NCI-H2107 treated with DMSO at 0.1 percent for 48 hours (cell line): ENCODE measurements at regions not wholly inside any gene's neighbourhood (a gene's known extent, or its start where the extent isn't known, plus 50 kb on each side); places are given as distances from the start of the nearest gene placed in this dataset.
"Not testable (repeated sequence)": the region's sequence is repeated elsewhere in the genome, so short reads cannot be mapped to it uniquely, and the experiment has no call there.

Experiments used
- DNase-seq: peaks from one replicate; lab custom pipeline; 2025; ENCODE audit not compliant: unreplicated experiment; lab: John Stamatoyannopoulos, UW

DNA sequence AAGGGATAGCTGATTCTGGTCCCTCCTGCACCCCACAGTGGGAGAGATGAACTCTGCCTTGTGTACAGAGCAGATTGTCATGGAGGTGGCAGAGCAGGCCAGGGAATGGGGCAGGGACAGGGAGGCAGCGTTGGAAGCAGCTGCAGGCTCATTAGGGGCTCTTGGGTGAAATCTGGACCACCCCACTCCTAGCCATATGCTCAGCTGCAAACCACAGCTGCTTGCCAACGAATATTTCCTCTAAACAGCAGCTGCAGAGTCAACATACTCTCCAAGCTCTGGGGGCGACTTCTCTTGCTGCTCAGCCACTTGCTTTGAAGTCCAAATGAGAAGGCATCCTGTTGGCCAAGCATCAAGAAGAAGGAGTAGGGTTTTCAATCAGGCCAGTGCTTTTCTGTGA is 302.3 kb upstream of the AUTS2 start:
- DNase-seq, result no peak

DNA sequence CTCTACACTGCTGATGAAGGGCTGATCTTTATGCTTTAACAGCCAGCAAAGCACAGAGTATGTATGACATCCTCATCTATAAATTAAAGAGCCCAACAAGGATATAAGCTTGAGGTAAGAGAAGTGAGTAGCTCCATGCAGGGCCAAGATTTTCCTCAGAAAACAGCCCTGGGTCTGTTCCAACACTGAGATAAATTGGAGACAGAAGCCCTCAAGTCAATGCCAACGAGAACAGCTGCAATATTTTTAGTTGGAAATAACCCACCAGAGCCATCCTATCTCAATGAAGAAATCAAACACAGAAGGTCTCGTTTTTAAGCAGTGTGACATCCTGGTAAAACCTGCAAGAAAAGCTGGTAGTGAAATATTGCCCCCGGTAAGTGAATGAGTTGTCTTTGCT is 297.0 kb upstream of the AUTS2 start:
- no peak for DNase-seq

DNA sequence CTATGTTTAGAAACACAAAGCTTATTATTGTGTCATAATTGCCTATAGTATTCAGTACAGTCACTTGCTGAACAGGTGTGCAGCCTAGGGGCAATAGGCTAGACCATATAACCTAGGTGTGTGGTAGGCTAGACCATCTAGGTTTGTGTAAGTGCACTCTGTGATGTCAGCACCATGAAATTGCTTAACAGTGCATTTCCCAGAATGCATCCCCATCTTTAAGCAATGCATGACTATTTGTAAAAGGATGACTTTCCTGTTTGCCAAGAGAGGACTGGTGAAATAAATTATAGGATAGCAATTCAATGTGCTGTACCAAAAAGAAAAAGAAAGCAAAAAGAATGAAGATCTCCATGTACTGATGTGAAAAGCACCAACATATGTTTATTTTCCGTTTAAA is 288.7 kb upstream of the AUTS2 start:
- DNase-seq, result no peak

DNA sequence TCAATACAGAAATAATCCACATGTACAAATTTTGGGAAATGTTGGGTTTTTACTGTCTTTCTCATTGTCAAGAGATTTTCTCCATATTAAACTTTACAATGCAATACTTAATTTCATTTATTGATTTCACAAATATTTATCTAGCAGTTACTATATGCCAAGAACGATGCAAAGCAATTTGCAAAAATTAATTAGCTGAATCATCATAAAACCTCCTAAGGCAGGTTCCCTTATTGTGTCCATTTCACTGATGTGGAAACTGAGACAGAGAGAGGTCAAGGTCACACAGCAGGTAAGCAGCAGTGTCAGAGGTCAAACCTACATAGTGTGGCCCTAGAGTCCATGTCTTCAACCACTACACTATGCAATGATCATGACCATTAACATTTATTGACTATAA is 286.8 kb upstream of the AUTS2 start:
- no peak for DNase-seq

DNA sequence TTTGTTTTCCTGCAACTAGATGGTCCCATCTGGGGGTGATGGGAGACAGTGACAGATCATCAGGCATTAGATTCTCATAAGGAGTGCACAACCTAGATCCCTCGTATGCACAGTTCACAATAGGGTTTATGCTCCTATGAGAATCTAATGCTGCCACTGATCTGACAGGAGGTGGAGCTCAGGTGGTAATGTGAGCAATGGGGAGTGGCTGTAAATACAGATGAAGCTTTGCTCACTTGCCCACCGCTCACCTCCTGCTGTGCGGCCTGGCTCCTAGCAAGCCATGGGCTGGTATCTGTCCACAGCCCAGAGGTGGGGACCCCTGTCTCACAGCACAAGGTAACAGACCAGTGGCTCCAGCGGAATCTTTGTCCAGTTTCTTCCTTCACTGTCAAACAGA is 284.4 kb upstream of the AUTS2 start:
- DNase-seq, result not testable (repeated sequence)

DNA sequence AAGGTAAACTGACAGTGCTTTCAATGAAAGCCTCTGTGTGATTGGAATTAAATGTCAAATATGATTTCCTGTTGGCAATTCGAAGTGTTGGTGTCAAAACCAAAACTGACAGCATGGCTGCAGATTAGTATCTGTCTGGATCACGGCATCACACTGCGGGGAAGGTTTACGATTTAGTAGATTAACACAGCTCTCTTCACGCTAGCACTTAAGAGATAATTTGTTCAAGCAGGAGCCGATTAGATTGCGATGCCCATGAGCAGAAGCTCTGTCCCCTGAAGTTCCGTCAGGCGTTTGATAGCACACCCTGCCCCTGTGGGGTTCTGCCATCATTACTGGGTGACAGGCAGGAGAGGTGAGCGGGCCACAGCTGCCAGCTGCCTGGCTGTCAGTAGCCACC is 279.5 kb upstream of the AUTS2 start:
- no peak for DNase-seq

DNA sequence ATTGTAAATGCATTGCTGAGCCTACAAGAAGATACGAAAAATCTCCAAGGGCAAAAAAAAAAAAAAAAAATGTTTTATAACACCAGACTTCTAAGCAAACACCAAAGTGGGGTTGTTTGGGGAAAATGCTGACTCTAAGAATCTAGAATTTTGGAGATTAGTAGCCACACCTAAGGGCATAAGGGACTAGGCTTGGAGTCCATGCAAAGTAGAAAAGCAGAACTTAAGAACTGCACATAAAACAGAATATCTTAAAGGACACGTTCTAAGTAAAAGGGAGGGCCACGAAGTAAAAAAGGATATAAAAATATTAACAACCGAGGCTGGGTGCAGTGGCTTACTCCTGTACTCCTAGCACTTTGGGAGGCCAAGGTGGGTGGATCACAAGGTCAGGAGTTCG is 269.8 kb upstream of the AUTS2 start:
- no peak for DNase-seq

DNA sequence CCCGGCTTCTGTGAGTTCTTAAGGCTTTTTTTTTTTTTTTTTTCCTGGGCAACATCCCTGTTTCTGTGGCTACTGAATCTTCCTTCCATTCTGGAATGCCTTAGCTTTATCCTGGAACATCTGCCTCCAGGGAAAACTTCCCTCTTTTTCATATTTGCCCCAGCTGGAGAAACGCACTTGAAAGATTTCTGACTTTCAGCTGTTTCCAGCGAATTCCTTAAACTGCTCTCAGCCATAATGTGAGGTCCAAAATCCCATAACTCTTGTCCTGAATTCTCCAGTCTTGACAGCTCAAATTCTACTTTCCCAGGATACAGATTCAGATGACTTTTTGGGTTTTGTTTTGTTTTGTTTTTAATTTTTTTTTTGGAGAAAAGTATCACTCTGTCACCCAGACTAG is 263.6 kb upstream of the AUTS2 start:
- DNase-seq, result no peak

DNA sequence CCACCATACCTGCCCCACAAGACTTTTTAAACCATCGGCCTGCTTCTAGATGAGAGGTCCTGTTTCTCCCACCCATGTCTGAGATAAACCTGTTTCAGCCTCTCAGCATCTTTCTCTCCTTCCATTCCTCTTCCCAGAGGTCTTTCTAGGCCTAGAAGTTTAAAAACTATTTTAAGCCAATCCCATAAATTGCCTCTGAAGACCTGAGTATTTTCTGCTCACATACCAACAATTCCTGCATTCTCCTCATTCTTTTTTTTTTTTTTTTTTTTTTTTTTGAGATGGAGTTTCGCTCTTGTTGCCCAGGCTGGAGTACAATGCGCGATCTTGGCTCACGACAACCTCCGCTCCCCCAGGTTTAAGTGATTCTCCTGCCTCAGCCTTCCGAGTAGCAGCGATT is 262.9 kb upstream of the AUTS2 start:
- no peak for DNase-seq

DNA sequence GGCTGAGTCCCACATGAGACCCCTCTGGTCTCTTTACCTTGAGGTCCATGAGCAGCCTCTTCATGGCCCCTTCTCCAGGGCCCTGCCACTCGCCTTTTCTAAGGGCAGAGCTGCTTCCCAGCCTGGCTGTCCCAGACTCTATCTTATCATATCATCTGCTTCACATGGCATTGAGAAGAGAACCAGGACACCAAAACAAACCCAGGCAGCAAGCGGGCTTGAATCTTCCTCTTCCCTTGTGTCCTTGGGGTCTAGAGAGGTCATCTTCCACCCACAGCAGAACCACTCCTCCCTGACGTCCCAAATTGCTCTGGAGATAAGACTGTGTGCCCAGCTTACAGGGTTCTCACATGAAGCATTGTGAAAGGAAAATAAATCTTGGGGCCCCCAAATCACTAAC is 261.3 kb upstream of the AUTS2 start:
- no peak for DNase-seq

DNA sequence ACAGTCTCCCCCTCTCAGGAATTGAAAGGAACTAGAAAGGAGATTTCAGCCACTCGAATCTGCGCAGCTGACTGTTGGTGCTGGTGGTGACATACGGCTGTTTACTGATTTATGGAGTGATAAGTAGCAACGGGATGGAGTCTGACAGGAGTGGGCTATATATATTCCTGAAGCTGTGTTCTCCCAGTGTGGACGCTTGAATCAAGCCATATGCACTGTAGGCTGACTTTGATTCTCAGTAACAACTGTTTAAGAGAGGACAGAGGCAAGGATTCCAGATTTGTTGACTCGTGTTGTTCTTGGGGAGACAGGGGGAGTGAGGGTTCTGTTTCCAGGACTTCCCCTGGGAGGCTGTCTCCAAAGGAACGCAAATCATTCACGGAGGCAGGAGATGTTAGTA is 260.1 kb upstream of the AUTS2 start:
- DNase-seq, result no peak

DNA sequence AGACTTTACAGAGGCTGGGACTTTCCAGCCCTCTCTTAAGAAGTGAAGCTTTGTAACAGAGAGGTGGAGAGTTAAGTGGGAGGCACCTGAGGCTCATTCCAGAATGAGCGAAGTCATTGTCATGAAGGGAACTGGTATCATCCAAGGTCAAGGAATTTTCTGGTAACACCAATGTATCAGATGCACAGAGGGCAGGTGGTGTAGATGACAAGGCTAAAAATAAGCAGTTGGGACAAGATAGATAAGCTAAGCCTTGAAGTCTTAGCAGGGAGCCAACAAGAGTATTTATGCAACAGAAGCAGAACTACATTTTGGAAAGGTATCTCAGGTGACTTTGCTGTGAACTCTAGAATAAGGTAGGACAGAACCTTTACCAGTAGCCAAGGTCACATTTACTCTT is 257.0 kb upstream of the AUTS2 start:
- no peak for DNase-seq

DNA sequence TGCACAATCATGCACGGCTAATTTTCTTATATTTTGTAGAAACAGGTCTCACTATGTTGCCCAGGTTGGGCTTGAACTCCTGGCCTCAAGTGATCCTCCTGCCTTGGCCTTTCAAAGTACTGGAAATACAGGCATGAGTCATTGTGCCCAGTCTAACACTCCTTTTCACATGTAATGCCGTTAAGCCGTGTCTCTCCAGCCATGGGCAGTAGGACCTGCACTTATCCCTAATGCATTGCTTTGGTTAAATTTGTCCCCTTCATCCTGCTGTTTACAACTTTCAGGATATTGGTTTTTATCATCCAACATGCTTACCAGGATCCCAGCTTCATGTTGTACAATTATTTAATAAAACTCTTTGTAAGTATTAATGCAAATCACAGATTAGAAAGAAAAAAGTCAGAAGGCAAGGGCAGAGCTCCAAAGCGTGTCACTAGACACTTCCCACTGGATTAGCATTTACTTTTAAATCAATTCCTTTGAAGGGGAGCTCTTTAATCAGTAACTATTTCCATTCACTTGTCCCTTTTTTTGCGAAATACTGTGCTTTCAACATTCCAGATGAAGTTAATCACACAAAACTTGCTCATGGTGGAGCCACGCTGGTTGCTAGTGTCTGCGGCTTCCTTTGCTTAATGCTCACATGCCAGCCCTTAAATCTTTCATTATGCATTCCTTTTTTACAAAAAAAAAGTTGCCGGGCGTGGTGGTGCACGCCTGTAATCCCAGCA is 256.0 kb upstream of the AUTS2 start:
- DNase-seq, result no peak

DNA sequence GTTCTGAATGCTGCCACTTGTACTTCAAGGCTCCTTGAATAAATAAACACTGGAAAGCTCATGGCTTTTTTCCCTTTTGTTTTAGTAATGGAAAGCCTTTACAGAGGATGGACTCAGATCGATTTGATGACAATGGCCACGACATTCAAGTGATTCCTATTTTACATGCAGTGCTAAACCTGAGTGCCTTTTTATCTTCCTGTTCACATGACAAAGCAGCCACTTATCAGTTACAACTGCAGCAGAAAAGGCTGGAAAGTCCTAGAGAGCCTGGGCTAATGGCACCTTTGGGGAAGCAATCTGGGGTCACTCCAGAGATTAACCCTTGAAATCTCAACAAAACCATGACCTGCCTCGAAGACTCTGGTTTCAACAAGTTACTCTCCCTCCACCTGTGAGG is 249.0 kb upstream of the AUTS2 start:
- DNase-seq, result peak; percentile 98

DNA sequence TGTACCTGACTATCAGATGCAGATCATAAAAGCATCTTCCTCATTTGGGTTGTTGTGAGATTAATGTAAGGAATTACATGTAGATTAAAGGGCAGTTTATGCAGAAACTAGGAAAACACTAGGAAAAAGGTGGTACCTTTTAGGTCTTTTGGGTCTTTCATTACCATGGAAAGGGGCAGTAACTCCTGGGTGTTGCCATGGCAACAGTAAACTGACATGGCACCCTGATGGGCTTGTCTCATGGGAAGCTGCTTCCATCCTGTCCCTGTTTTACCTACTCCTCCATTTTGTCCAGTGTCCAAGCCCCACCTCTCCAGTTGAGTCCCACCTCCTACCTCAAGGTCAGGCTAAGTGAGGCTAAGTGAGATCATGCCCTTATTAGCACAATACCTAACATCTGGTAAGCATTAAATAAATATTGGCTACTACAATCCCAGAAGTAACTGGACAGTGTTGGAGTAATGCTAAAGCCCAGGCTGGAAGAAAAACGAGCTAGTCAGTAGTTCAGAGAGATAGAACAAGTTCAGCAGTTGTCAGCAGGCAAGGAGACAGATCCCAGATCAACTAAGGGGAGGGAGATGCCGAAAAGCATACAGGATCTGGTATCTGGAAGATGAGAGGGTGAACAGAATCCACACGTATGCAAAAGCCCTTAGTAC is 240.0 kb upstream of the AUTS2 start:
- DNase-seq, result no peak

DNA sequence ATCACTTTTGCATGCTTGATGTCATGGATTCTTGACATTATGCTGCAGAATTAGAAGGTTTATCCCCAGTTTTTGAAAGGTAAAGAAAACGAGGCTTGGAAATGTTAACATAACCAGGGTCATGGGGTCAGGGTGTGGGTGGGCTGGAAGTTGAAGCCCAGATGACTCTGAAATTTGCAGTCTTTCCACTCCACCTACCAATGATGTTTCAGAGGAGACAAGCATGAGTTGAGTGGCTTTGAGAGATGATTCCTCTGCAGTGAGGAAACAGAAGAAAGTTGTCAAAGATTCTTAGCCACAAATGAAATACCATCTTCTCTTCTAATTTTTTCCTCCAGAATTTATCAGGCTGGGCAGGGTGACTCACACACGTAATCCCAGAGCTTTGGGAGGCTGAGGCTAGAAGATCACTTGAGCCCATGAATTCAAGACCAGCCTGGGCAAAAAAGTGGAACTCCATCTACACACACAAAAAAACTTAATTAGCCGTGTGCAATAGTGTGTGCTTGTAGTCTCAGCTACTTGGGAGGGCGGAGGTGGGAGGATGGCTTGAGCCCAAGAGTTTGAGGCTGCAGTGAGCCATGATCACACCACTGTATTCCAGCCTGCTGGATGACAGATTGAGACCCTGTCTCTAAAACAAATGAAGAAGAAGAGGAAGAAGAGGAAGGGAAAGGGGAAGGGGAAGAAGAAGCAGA is 239.1 kb upstream of the AUTS2 start:
- no peak for DNase-seq

DNA sequence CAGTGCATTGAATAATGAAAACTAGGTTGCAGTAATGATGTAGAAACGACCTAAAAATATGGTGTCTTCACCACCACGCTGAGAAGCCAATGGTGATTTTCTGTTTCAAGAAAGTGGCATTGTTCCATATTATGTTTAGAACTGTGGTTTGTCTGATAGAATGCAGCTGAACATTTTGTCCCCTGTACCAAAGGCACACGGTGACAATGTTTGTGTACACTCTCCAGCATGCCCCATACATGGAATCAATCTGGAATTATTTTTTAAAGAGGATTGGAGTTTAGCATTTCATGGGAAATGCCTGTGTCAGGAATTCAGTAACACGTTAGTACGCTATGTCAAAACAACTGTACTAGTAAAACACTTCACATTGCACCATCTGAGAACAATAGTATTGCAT is 237.4 kb upstream of the AUTS2 start:
- DNase-seq, result no peak

DNA sequence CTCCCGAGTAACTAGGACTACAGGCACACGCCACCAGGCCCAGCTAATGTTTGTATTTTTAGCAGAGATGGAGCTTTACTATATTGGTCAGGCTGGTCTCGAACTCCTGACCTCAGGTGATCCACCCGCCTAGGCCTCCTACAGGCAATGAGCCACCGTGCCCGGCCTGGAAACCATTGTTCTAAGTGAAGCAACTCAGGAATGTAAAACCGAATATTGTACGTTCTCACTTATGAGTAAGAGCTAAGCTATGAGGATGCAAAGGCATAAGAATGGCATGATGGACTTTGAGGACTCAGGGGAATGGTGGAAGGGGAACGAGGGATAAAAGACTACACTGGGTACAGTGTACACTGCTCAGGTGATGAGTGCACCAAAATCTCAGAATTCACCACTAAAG is 235.1 kb upstream of the AUTS2 start:
- DNase-seq, result no peak

DNA sequence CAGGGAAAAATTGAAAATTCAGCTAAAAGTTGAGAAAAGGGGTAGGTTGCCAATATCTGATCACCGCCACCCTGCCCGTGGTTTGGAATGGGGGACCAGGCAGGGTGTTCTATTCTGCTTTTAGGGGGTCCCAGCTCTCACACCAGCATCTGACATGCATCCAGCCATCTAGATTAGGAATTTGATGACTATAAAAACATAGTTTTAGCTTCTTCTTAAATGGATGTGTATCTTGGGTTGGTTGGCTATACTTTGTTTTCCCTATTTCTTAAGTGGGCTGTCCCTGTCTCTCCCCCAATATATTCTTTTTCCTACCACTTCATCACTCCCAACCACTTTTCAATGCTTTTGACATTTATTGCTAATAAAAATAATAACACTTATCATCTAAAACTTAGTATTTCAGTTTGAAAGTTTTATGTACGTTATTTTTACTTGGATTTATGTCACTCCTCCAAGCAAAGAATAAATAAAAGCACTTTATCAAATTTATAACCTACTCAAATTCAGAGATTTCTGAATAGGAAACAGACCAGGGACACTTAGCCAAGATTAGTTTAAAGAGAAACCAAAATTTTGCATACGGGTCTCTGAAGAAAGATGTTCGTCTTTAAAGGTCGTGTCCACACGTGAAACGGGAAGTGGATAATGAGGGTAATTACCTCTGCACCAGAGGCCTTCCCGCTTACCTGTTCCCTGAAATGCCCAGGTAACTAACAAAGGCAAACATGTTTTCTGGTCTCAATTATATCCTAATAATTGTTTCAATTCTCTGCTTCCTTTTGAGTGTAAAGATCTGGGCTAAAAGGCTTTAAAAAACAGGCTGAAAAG is 233.2 kb upstream of the AUTS2 start:
- no peak for DNase-seq

DNA sequence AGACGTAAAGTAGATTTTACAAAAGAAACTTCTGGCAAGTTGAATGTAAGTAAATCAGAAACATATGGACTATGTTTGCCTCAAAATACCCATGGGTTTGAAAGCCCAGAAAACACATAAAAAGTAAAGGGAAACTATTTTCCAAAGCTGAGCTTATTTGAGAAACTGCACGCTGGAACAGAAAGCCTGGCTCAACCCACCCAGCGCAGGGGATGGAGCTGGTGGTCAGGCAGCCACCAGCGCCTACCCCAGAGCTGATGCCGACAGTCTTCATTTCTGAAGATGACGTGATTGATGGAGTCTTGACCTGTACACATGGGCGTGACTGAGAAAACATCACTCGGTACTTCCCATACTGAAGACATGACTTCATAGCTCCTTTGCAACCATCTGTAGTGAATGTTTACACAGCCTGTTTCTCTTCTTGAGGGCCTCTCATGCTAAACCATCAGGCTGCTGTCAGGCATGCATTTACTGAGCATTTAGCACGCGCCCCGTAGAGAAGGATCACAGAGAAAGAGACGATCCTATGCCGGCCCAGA is 232.6 kb upstream of the AUTS2 start:
- no peak for DNase-seq

DNA sequence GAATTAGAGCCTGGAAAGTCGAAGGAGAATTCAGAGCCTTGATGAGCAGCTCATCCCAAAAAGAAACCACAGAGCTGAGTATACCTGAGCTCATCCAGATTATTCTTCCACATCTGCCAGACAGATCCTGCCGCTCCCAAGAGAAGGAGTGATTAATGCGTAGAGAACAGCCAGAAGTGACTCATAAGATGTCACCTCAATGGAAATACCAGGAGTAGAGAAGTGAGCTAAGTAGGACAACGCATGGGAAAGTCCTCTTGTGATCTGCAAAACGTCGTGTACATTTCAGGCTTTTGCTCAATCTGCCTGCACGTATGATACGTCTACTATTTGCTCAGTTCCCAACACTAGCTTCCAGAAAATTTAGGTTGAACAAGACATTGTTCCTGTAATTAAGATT is 230.5 kb upstream of the AUTS2 start:
- no peak for DNase-seq
